SK-N-MC (cell line): ENCODE measurements at regions not wholly inside any gene's neighbourhood (a gene's known extent, or its start where the extent isn't known, plus 50 kb on each side); places are given as distances from the start of the nearest gene placed in this dataset.

ENCODE experiments used
- EZH2 ChIP-seq: fragments of 200-600 bp; sonication (generic); IDR thresholded peaks from one replicate; pipeline ENCODE4 v1.6.1; 2017; ENCODE audit warnings: antibody characterized with exemption
- POLR2AphosphoS5 ChIP-seq: IDR thresholded peaks from 2 replicates; pipeline ENCODE4 v1.6.1; 2012; ENCODE audit warnings: mild to moderate bottlenecking, low read depth, low read length, borderline replicate concordance

- TF ChIP-seq EZH2 = no peak
- no peak for TF ChIP-seq POLR2AphosphoS5
These were observed 105.3 kb upstream of the ANKRD30BL start for GRCh38 chr2:132267105-132267497.
